Spleen (tissue), 11 donors: ENCODE measurements at regions not wholly inside any gene's neighbourhood (a gene's known extent, or its start where the extent isn't known, plus 50 kb on each side); places are given as distances from the start of the nearest gene placed in this dataset.

Experiments
- DNase-seq: peaks from one replicate; pipeline ENCODE4 v3.0.0-alpha.2; 2020
- H3K27ac ChIP-seq, 8 donors: fragments of 200-600 bp; sonication (generic) in 7 of 8; 1 replicate in 4 of 8; 2 replicates in 4 of 8; pipeline versions ENCODE4 v1.5.0 to v1.8.0; 2016 to 2021; ENCODE audit warnings: inconsistent platforms in 4 of 8, mild to moderate bottlenecking in 4 of 8, moderate library complexity in 1 of 8
- H3K27me3 ChIP-seq, 7 donors: fragments of 200-600 bp; sonication (generic) in 6 of 7; replicated peaks in 1 of 7; 1 replicate in 4 of 7; 2 replicates in 3 of 7; pipeline versions ENCODE4 v1.5.0 to v1.8.0; 2016 to 2021; ENCODE audit warnings: inconsistent platforms in 3 of 7, mild to moderate bottlenecking in 1 of 7
- H3K36me3 ChIP-seq, 6 donors: fragments of 200-600 bp; sonication (generic) in 5 of 6; 1 replicate in 4 of 6; 2 replicates in 2 of 6; pipeline versions ENCODE4 v1.5.0 to v1.8.0; 2016 to 2021; ENCODE audit warnings: inconsistent platforms in 2 of 6
- H3K4me1 ChIP-seq, 6 donors: fragments of 200-600 bp; sonication (generic) in 5 of 6; 1 replicate in 3 of 6; 2 replicates in 3 of 6; pipeline versions ENCODE4 v1.5.0 to v1.8.0; 2016 to 2021; ENCODE audit warnings: inconsistent platforms in 3 of 6
- H3K4me3 ChIP-seq, 8 donors: fragments of 200-600 bp; sonication (generic) in 7 of 8; 1 replicate in 4 of 8; 2 replicates in 4 of 8; pipeline versions ENCODE4 v1.5.0 to v1.8.0; 2016 to 2021; ENCODE audit warnings: inconsistent platforms in 4 of 8, mild to moderate bottlenecking in 4 of 8, moderate library complexity in 2 of 8
- H3K9me3 ChIP-seq, 8 donors: fragments of 200-600 bp; sonication (generic) in 7 of 8; 1 replicate in 4 of 8; 2 replicates in 4 of 8; pipeline versions ENCODE4 v1.5.0 to v1.8.0; 2016 to 2021; ENCODE audit warnings: inconsistent platforms in 4 of 8
- POLR2A ChIP-seq, 3 donors: fragments of 450-650 bp; IDR thresholded peaks; one replicate each; pipeline ENCODE4 v1.5.1; 2017; ENCODE audit warnings: antibody characterized with exemption in 3 of 3, mild to moderate bottlenecking in 1 of 3
- POLR2AphosphoS5 ChIP-seq, 3 donors: sonication (generic); formaldehyde crosslinking; IDR thresholded peaks; one replicate each; pipeline ENCODE4 v1.5.1; 2017; ENCODE audit warnings: antibody characterized with exemption in 3 of 3
- WGBS, 5 donors: extraction: QIAGEN DNeasy Blood & Tissue Kit in 3 of 5; methylation state at CpG; one replicate each; pipeline versions ENCODE4 v1.1.5 to v1.1.7; 2013 to 2018; 5-methylcytosine and 5-hydroxymethylcytosine counted together
- intact Hi-C: fragments of 100-400 bp; cut with DNase I; formaldehyde crosslinking; loops from one replicate; pipeline ENCODE4 v1.15.0; 2023; ENCODE audit warnings: low total_unique reads
- TF ChIP-seq, protein P1 (sequence below), 11 experiments: fragments of 200-600 bp in 7 of 11; fragments of 450-650 bp in 4 of 11; sonication (generic) in 4 of 11; IDR thresholded peaks in 8 of 11; conservative IDR thresholded peaks in 3 of 11; 1 replicate in 7 of 11; 2 replicates in 4 of 11; pipeline versions ENCODE4 v1.4.0 to v1.8.0; 2016 to 2021; ENCODE audit warnings: antibody characterized with exemption in 11 of 11, inconsistent platforms in 4 of 11, mild to moderate bottlenecking in 1 of 11
- donor health status: healthy with polysubstance abuse.
- donor health status: DM: no; HTN: no; CAD: no; lungs with moderate emphysema.
- donor health status: DM: no; HTN: no; CAD: no.
- donor health status: Bipolar disorder and iron deficiency.
- donor health status: healthy.
- donor health status: DM: no; HTN: no; CAD: no.
- donor health status: DM: yes; HTN: yes; CAD: no.

DNA sequence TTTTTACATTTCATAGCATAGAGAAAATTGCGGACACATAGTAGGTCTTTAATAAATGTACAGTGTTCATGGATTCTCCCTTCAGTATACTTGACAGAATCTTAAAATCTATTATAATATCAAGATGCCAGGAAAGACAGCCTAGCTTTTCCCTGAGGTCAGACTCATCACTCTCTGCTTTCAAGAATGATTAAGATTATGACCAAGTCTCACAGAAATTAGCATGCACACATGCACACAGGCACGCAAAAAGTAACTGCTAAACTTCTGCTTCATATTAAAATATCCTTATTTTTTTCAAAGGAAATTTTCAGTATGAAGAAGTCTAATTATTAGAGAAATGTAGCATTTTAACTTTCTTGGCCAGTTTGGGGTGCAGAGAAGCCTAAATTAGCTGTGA is 493.8 kb upstream of the NECTIN3 start:
- Histone ChIP-seq H3K9me3 (peaks cover 0 to 9% (median 0%) of the 10 kb centered on the region in 8 donors), H3K36me3 (no peaks in the 10 kb centered on the region), H3K27ac (no peak overlapping the region), H3K4me3 (no peak overlapping the region), H3K4me1 (no peaks in the 10 kb centered on the region), H3K27me3 (no peaks in the 10 kb centered on the region)
- no peak for DNase-seq
- TF ChIP-seq POLR2AphosphoS5 (IDR thresholded peaks at IDR 0.05) (no peak), POLR2A (IDR thresholded peaks at IDR 0.05) (no peak)
- TF ChIP-seq, protein P1, sequence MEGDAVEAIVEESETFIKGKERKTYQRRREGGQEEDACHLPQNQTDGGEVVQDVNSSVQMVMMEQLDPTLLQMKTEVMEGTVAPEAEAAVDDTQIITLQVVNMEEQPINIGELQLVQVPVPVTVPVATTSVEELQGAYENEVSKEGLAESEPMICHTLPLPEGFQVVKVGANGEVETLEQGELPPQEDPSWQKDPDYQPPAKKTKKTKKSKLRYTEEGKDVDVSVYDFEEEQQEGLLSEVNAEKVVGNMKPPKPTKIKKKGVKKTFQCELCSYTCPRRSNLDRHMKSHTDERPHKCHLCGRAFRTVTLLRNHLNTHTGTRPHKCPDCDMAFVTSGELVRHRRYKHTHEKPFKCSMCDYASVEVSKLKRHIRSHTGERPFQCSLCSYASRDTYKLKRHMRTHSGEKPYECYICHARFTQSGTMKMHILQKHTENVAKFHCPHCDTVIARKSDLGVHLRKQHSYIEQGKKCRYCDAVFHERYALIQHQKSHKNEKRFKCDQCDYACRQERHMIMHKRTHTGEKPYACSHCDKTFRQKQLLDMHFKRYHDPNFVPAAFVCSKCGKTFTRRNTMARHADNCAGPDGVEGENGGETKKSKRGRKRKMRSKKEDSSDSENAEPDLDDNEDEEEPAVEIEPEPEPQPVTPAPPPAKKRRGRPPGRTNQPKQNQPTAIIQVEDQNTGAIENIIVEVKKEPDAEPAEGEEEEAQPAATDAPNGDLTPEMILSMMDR (IDR thresholded peaks at IDR 0.05 in 8 of 11, conservative IDR thresholded peaks at IDR 0.05 in 3 of 11): no peak
- 60 to 88% (median 68%) methylated on average over 2 of the region's 2 CpGs for WGBS, 5 donors
- intact Hi-C loops: no loop called here

DNA sequence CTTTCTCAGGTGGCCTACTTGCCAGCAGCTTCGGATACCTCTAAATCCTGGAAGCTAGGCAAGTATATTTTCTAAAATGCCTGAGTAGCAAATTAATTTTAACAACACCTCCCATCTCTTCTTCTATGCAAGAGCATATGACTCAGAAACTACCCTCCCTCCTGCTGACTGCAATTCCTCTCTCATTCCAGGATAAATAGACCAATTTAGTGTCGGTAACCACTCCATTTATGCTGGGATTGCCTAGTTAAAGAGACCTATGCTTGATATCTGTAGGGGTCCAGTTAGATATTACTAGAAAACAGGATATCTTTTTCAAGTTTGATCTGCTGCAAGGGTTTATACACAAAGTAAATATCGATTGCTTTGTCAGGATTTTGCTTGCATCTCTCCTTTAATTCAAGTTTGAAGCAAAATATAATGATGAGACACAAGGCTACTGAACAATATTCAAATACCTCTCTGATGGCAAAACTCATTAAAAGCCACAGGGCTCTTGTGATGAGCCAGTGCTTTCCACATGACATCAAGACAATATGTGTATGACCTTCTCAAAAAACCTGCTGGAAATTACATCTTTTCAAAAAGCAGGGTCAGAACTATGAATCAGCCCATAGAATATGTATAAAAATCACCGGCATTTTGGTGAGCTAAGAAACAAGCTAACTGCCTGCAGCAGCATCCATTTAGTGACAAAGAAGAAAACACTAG is 491.6 kb upstream of the NECTIN3 start:
- intact Hi-C loops: no loop called here
- no peaks in the 10 kb centered on the region for H3K4me1 ChIP-seq
- no peak overlapping the region for H3K27ac ChIP-seq
- TF ChIP-seq, protein P1 (IDR thresholded peaks at IDR 0.05 in 8 of 11, conservative IDR thresholded peaks at IDR 0.05 in 3 of 11): no peak
- TF ChIP-seq POLR2A (IDR thresholded peaks at IDR 0.05) (no peak), POLR2AphosphoS5 (IDR thresholded peaks at IDR 0.05) (no peak)
- H3K9me3 ChIP-seq: peaks cover 0 to 5% (median 0%) of the 10 kb centered on the region in 8 donors
- WGBS, 5 donors: 80 to 87% (median 86%) methylated on average over 4 of the region's 4 CpGs
- no peaks in the 10 kb centered on the region for H3K27me3 ChIP-seq
- no peak for DNase-seq
- no peak overlapping the region for H3K4me3 ChIP-seq
- H3K36me3 ChIP-seq: no peaks in the 10 kb centered on the region

DNA sequence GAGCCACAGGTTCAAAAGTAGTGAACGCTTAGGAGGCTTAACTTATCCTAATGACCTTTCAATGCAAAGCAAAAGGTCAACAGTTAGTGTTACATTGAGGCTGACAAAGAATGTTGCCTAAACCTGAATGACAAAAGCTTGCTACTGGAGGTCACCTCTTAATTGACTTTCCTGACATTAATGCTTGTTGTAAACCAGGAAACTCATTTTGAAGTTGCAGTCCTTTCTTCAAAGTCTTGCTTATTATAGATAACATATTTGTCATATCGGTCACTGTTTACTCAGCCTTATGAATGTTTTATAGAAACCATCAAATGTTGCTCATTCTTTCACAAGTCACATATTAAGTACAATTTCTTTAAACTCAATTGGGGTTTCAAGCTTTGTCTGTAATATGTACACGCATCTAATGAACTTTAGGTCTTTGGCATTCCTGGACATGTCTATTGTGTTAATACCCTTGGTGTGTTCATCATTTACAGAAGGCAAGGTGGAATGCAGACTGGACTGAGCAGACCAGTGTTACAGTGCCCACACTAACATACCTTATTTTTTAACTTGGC is 488.2 kb upstream of the NECTIN3 start:
- H3K4me3 ChIP-seq: no peak overlapping the region
- WGBS, 5 donors: 64 to 77% (median 69%) methylated on average over 3 of the region's 3 CpGs
- no peak for DNase-seq
- H3K4me1 ChIP-seq: no peaks in the 10 kb centered on the region
- H3K27me3 ChIP-seq: no peaks in the 10 kb centered on the region
- peaks cover 0 to 5% (median 0%) of the 10 kb centered on the region in 8 donors for H3K9me3 ChIP-seq
- no peak overlapping the region for H3K27ac ChIP-seq
- intact Hi-C loops: no loop called here
- TF ChIP-seq, protein P1 (IDR thresholded peaks at IDR 0.05 in 8 of 11, conservative IDR thresholded peaks at IDR 0.05 in 3 of 11): no peak
- TF ChIP-seq POLR2A (IDR thresholded peaks at IDR 0.05): no peak
- TF ChIP-seq POLR2AphosphoS5 (IDR thresholded peaks at IDR 0.05): no peak
- H3K36me3 ChIP-seq: no peaks in the 10 kb centered on the region

DNA sequence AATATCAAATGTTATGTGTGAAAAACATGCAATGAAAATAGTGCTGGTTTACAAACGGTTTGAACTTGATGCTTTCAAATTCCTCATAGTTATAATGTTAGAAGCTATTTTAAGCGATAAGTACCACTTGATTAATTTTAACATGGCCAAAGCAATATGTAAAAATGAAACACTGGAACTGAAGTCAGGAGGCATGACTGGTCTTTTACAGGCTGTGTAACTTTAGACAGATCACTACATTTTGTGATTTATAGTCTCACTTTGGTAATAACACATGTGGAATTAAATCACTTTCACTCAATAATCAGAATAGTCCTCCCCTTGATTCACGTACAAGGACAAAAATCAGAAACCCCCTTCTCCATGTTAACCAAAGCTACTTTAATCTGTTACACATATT is 482.7 kb upstream of the NECTIN3 start:
- Histone ChIP-seq H3K4me3 (no peak overlapping the region), H3K4me1 (no peaks in the 10 kb centered on the region), H3K27ac (no peak overlapping the region), H3K9me3 (peaks cover 0 to 12% (median 0%) of the 10 kb centered on the region in 8 donors), H3K27me3 (no peaks in the 10 kb centered on the region), H3K36me3 (no peaks in the 10 kb centered on the region)
- no peak for DNase-seq
- no peak for TF ChIP-seq POLR2A (IDR thresholded peaks at IDR 0.05)
- TF ChIP-seq, protein P1 (IDR thresholded peaks at IDR 0.05 in 8 of 11, conservative IDR thresholded peaks at IDR 0.05 in 3 of 11): no peak
- TF ChIP-seq POLR2AphosphoS5 (IDR thresholded peaks at IDR 0.05): no peak
- WGBS, 5 donors: 58 to 78% (median 73%) methylated on average over 3 of the region's 3 CpGs
- intact Hi-C loops: no loop called here
